Trophoblast cell (in vitro differentiated cells and primary cell): ENCODE measurements at regions not wholly inside any gene's neighbourhood (a gene's known extent, or its start where the extent isn't known, plus 50 kb on each side); places are given as distances from the start of the nearest gene placed in this dataset.

Source experiments
- DNase-seq, 2 donors: peaks; one replicate each; pipeline ENCODE4 v3.0.0-alpha.2; 2016
- H2AFZ ChIP-seq: 2 replicates; pipeline ENCODE4 v1.6.1; 2013; ENCODE audit warnings: low read length, moderate library complexity, mild to moderate bottlenecking; ENCODE audit not compliant: insufficient read depth, poor library complexity
- H2AK5ac ChIP-seq: 2 replicates; pipeline ENCODE4 v1.6.1; 2013; ENCODE audit warnings: mild to moderate bottlenecking, low read length
- H2BK120ac ChIP-seq: 2 replicates; pipeline ENCODE4 v1.6.1; 2013; ENCODE audit warnings: low read length, mild to moderate bottlenecking, moderate library complexity; ENCODE audit not compliant: insufficient read depth, poor library complexity
- H2BK12ac ChIP-seq: 2 replicates; pipeline ENCODE4 v1.6.1; 2013; ENCODE audit warnings: mild to moderate bottlenecking, low read length, moderate library complexity
- H2BK5ac ChIP-seq: 2 replicates; pipeline ENCODE4 v1.6.1; 2013; ENCODE audit warnings: low read length, low read depth, moderate library complexity, mild to moderate bottlenecking; ENCODE audit not compliant: poor library complexity
- H3K14ac ChIP-seq: 2 replicates; pipeline ENCODE4 v1.6.1; 2013; ENCODE audit warnings: mild to moderate bottlenecking, low read length
- H3K18ac ChIP-seq: 2 replicates; pipeline ENCODE4 v1.6.1; 2013; ENCODE audit warnings: mild to moderate bottlenecking, low read length
- H3K23ac ChIP-seq: 2 replicates; pipeline ENCODE4 v1.6.1; 2013; ENCODE audit warnings: low read length
- H3K27ac ChIP-seq: 2 replicates; pipeline ENCODE4 v1.5.1; 2013; ENCODE audit warnings: low read depth, mild to moderate bottlenecking, inconsistent platforms, low read length, moderate library complexity
- H3K27me3 ChIP-seq: 2 replicates; pipeline ENCODE4 v1.6.1; 2013; ENCODE audit warnings: inconsistent platforms, mild to moderate bottlenecking, low read length, moderate library complexity; ENCODE audit not compliant: insufficient read depth
- H3K36me3 ChIP-seq, 2 experiments: 1 replicate in 1 of 2; 2 replicates in 1 of 2; pipeline ENCODE4 v1.6.1; 2013; ENCODE audit warnings: low read length in 2 of 2, mild to moderate bottlenecking in 2 of 2, moderate library complexity in 1 of 2; ENCODE audit not compliant: insufficient read depth in 2 of 2, control insufficient read depth in 1 of 2
- H3K4ac ChIP-seq: 2 replicates; pipeline ENCODE4 v1.6.1; 2013; ENCODE audit warnings: low read depth, mild to moderate bottlenecking, low read length, moderate library complexity
- H3K4me1 ChIP-seq, 2 experiments: 1 replicate in 1 of 2; 2 replicates in 1 of 2; pipeline ENCODE4 v1.6.1; 2013; ENCODE audit warnings: low read length in 2 of 2, mild to moderate bottlenecking in 2 of 2, moderate library complexity in 1 of 2; ENCODE audit not compliant: insufficient read depth in 2 of 2, control insufficient read depth in 1 of 2
- H3K4me2 ChIP-seq: 2 replicates; pipeline ENCODE4 v1.6.1; 2013; ENCODE audit warnings: inconsistent platforms, mild to moderate bottlenecking, low read length, moderate library complexity
- H3K4me3 ChIP-seq: 2 replicates; pipeline ENCODE4 v1.5.1; 2013; ENCODE audit warnings: mild to moderate bottlenecking, low read depth, low read length, inconsistent platforms
- H3K79me1 ChIP-seq: one replicate; pipeline ENCODE4 v1.6.1; 2013; ENCODE audit warnings: low read length
- H3K79me2 ChIP-seq: 2 replicates; pipeline ENCODE4 v1.6.1; 2013; ENCODE audit warnings: low read length, mild to moderate bottlenecking; ENCODE audit not compliant: control insufficient read depth, insufficient read depth, poor library complexity
- H3K9ac ChIP-seq: 2 replicates; pipeline ENCODE4 v1.6.1; 2013; ENCODE audit warnings: mild to moderate bottlenecking, low read length
- H3K9me3 ChIP-seq: 2 replicates; pipeline ENCODE4 v1.6.1; 2013; ENCODE audit warnings: low read depth, mild to moderate bottlenecking, control low read depth, inconsistent platforms, low read length; ENCODE audit not compliant: insufficient read depth
- H4K12ac ChIP-seq: 2 replicates; pipeline ENCODE4 v1.6.1; 2013; ENCODE audit warnings: low read depth, mild to moderate bottlenecking, low read length, moderate library complexity
- H4K8ac ChIP-seq: 2 replicates; pipeline ENCODE4 v1.6.1; 2013; ENCODE audit warnings: low read depth, mild to moderate bottlenecking, low read length, moderate library complexity
- H4K91ac ChIP-seq: one replicate; pipeline ENCODE4 v1.6.1; 2013; ENCODE audit warnings: low read depth, mild to moderate bottlenecking, low read length, moderate library complexity
- WGBS: extraction: QIAGEN DNeasy Blood & Tissue Kit; methylation state at CpG from one replicate; pipeline ENCODE4 v1.1.7; 2013; ENCODE audit warnings: missing lambda C conversion rate; ENCODE audit not compliant: insufficient read length, insufficient coverage; ENCODE audit errors: extremely low coverage; 5-methylcytosine and 5-hydroxymethylcytosine counted together

DNA sequence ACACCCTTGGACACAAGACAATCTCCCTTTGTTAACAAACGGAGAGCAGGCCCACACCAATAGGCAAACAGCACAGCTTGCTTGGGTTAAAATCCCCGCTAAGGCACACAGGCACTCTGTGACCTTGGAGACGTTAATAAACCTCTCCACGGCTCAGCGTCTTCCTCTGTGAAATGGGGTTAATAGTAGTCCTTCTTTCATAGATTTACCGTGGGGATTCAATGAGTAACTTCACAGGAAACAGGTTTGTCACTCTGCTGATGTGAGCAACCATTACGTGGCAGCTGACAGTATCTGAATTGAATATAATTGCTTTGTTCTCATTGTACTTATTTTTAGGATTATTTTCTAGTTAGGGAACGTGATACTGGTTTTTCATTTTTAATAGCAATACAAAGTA lies 65.2 kb upstream of the ADRA1B start:
- Histone ChIP-seq H3K4me1 (no peaks in the 10 kb centered on the region), H2AFZ (no peak overlapping the region), H2BK5ac (no peak overlapping the region), H3K23ac (no peak overlapping the region), H2AK5ac (no peak overlapping the region), H3K14ac (peak overlapping the region; percentile 16), H3K4ac (no peak overlapping the region), H3K18ac (no peak overlapping the region), H2BK12ac (peak overlapping the region; percentile 35), H3K79me2 (no peaks in the 10 kb centered on the region), H3K79me1 (no peaks in the 10 kb centered on the region), H4K91ac (no peak overlapping the region), H3K27me3 (no peaks in the 10 kb centered on the region), H2BK120ac (no peak overlapping the region), H3K9ac (no peak overlapping the region), H4K12ac (no peak overlapping the region), H3K9me3 (no peaks in the 10 kb centered on the region), H3K4me3 (no peak overlapping the region), H3K4me2 (no peak overlapping the region), H3K27ac (no peak overlapping the region), H4K8ac (no peak overlapping the region), H3K36me3 (no peaks in the 10 kb centered on the region)
- DNase-seq: no peak
- WGBS: no CpG with 5 or more reads among the region's 8 CpGs

DNA sequence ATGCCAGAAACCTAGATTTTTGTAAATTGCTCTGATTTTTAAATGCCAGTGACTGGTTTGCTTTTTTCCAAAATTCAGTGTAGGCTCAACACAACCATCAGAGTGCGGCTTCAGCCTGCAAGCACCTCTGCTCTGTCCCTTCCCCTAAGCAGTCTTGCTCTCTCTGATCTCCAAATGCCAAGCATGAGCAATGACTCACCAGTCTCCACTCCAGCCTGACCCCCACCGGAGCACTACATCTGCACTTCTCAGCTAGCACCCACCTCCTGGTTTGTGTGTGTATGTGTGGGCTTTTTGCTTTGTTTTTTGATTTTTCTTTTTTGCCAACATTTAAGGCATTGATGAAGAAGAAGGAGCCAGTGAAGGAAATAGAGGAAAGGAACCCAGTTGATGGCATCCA lies 61.4 kb upstream of the ADRA1B start:
- no peak overlapping the region for H3K14ac ChIP-seq
- no peak overlapping the region for H3K9ac ChIP-seq

GRCh38 chr5:159855476-159856191 lies 60.6 kb upstream of the ADRA1B start:
- H3K4me3 ChIP-seq: no peak overlapping the region
- H3K79me2 ChIP-seq: no peaks in the 10 kb centered on the region
- H3K14ac ChIP-seq: no peak overlapping the region
- no peak overlapping the region for H3K23ac ChIP-seq
- no peak overlapping the region for H2BK12ac ChIP-seq
- H3K79me1 ChIP-seq: no peaks in the 10 kb centered on the region
- no CpG with 5 or more reads among the region's 5 CpGs for WGBS
- H3K18ac ChIP-seq: no peak overlapping the region
- no peak overlapping the region for H4K12ac ChIP-seq
- H2AK5ac ChIP-seq: no peak overlapping the region
- no peak overlapping the region for H3K4me2 ChIP-seq
- H3K9ac ChIP-seq: no peak overlapping the region
- no peak overlapping the region for H3K4ac ChIP-seq
- H3K27ac ChIP-seq: no peak overlapping the region
- no peak overlapping the region for H2BK120ac ChIP-seq
- no peaks in the 10 kb centered on the region for H3K9me3 ChIP-seq
- H4K8ac ChIP-seq: no peak overlapping the region
- no peak overlapping the region for H4K91ac ChIP-seq
- no peaks in the 10 kb centered on the region for H3K4me1 ChIP-seq
- H2AFZ ChIP-seq: no peak overlapping the region
- DNase-seq: no peak
- H2BK5ac ChIP-seq: no peak overlapping the region
- no peaks in the 10 kb centered on the region for H3K36me3 ChIP-seq
- H3K27me3 ChIP-seq: no peaks in the 10 kb centered on the region

More for the DNA sequence above, 61.4 kb upstream of the ADRA1B start:
- Histone ChIP-seq H3K18ac (no peak overlapping the region), H3K4ac (no peak overlapping the region), H3K4me1 (no peaks in the 10 kb centered on the region), H3K4me3 (no peak overlapping the region), H3K4me2 (no peak overlapping the region), H3K27me3 (no peaks in the 10 kb centered on the region), H2BK120ac (no peak overlapping the region), H3K27ac (no peak overlapping the region), H3K9me3 (no peaks in the 10 kb centered on the region), H4K12ac (no peak overlapping the region), H4K91ac (no peak overlapping the region), H3K36me3 (no peaks in the 10 kb centered on the region), H3K79me2 (no peaks in the 10 kb centered on the region), H2BK5ac (no peak overlapping the region), H3K23ac (no peak overlapping the region), H3K79me1 (no peaks in the 10 kb centered on the region), H2BK12ac (no peak overlapping the region), H2AFZ (no peak overlapping the region), H4K8ac (no peak overlapping the region), H2AK5ac (no peak overlapping the region)
- WGBS: no CpG with 5 or more reads among the region's 2 CpGs
- peak in 1 of 2 donors; percentile 4 for DNase-seq

- Histone ChIP-seq H3K4ac (no peak overlapping the region), H4K91ac (no peak overlapping the region), H3K79me1 (no peaks in the 10 kb centered on the region), H2BK5ac (no peak overlapping the region), H3K9me3 (no peaks in the 10 kb centered on the region), H3K4me2 (no peak overlapping the region), H4K12ac (no peak overlapping the region), H3K14ac (no peak overlapping the region), H3K9ac (no peak overlapping the region), H2BK12ac (no peak overlapping the region), H3K27me3 (no peaks in the 10 kb centered on the region), H3K23ac (no peak overlapping the region), H3K18ac (no peak overlapping the region), H3K36me3 (no peaks in the 10 kb centered on the region), H3K4me1 (no peaks in the 10 kb centered on the region), H2AK5ac (no peak overlapping the region), H3K27ac (no peak overlapping the region), H2BK120ac (no peak overlapping the region), H2AFZ (no peak overlapping the region), H4K8ac (no peak overlapping the region), H3K79me2 (no peaks in the 10 kb centered on the region), H3K4me3 (no peak overlapping the region)
- WGBS: no CpG with 5 or more reads among the region's 2 CpGs
- DNase-seq: no peak
These were observed 57.4 kb upstream of the ADRA1B start for GRCh38 chr5:159858871-159859270.
